ENCODE measurements at regions not wholly inside any gene's neighbourhood (a gene's known extent, or its start where the extent isn't known, plus 50 kb on each side); places are given as distances from the start of the nearest gene placed in this dataset.

DNA sequence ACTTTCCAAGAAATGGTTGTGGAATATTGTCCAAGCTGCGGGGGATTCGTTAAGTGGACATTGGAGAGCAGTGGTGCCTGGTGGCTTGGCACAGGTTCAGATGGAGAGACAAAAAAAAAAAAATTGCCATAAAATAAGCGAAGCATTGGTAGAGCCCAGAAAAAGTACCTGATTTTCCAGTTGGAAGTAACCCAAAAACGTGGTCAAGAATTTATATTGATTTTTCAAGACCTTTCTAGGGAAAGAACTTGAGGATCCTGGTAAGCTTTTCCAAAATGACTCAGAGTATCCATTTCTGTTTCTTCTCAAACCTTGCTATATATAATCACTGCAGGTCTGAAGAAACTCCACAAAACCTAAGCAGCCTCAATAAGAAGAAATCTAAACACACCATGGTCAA, 94.6 kb downstream of the ING1 start:
- no peak for DNase-seq (ENCODE audit: low read depth)
- H3K4me3 ChIP-seq (ENCODE audit: low read depth, low read length), result no peak overlapping the region
- TF ChIP-seq, protein P1, sequence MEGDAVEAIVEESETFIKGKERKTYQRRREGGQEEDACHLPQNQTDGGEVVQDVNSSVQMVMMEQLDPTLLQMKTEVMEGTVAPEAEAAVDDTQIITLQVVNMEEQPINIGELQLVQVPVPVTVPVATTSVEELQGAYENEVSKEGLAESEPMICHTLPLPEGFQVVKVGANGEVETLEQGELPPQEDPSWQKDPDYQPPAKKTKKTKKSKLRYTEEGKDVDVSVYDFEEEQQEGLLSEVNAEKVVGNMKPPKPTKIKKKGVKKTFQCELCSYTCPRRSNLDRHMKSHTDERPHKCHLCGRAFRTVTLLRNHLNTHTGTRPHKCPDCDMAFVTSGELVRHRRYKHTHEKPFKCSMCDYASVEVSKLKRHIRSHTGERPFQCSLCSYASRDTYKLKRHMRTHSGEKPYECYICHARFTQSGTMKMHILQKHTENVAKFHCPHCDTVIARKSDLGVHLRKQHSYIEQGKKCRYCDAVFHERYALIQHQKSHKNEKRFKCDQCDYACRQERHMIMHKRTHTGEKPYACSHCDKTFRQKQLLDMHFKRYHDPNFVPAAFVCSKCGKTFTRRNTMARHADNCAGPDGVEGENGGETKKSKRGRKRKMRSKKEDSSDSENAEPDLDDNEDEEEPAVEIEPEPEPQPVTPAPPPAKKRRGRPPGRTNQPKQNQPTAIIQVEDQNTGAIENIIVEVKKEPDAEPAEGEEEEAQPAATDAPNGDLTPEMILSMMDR (IDR thresholded peaks at IDR 0.05; ENCODE audit: control insufficient read depth, extremely low read depth, insufficient read depth), result no peak

DNA sequence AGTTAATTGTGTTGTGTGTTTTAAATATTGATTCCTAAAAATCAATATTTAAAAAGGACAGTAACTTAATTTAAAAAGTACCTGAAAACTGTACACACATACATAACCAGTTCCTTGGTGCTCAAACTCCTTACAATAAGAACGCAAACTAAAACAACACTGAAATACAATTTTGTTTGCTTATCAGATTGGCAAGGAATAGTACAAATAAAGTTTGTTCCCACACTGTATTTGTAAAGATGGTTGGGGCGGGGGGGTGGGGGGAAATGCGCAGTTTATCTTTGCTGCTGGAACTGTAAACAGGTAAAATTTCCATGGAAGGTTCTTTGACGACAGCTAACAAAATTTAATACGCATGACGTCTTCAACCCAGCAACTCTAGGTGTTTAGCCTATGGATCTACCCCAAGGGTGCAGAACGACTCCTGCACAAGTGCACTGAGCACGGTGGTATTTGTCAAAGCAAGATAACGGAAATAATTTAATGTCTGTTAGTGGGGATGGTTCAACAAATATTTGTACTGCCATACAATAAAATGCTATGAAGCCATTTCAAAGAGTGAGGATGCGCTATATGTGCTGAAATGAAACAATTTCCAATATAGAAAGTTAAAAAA, 96.5 kb downstream of the ING1 start:
- TF ChIP-seq, protein P1 (IDR thresholded peaks at IDR 0.05; ENCODE audit: control insufficient read depth, extremely low read depth, insufficient read depth), result no peak
- DNase-seq (ENCODE audit: low read depth), result peak; percentile 81
- no peak overlapping the region for H3K4me3 ChIP-seq (ENCODE audit: low read depth, low read length)

DNA sequence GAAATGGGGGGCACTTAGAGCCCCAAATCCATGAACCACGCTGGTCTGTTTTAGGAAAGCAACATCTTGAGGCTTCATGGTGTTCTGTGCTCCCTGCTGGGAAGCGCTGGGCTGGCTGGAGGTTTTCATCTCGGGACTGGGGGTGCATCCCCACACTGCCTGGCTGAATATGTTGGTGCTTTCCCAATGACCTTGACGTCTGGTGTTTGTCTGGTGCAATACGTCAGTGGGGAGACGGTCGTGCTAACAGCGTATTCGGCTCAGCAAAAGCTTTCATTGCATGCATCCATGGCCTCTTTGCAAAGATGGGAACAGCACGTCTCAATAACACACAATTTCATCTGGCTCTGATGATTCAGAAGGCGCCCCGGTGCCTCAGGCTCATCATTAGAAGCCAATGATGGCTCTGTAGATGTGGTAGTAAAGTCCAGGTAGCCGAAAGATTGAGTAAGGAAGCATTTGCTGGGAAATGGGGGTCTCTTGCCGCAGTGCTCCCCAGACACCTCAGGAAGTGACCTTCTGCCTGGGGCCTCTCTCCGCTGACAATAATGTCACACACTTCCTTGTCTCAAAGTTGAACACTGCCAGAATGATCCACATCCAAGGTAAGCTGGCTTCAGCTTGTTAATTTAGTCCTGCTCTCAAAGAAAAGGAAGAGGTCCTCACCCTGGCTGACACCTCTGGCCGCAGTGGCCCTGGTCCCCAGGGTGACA, 97.7 kb downstream of the ING1 start:
- TF ChIP-seq, protein P1 (IDR thresholded peaks at IDR 0.05; ENCODE audit: control insufficient read depth, extremely low read depth, insufficient read depth), result no peak
- H3K4me3 ChIP-seq (ENCODE audit: low read depth, low read length), result no peak overlapping the region
- no peak for DNase-seq (ENCODE audit: low read depth)

DNA sequence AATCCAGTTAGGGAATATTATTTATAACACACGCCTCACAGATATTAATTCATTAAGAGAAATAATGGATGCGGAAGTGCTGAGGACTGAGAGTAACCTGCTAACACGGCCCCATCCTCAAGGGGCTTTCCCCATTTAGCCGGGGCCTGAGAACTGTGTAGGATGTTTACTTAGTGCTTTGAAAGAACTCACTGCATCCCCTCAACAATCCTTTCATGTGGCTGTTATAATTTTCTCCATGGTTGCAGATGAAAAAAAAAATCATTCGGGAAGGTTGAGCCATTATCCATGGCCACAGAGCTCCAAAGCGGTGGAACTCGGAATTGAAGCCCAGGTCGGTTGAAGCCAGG, 98.2 kb downstream of the ING1 start:
- TF ChIP-seq, protein P1 (IDR thresholded peaks at IDR 0.05; ENCODE audit: control insufficient read depth, extremely low read depth, insufficient read depth), result no peak
- DNase-seq (ENCODE audit: low read depth), result no peak
- no peak overlapping the region for H3K4me3 ChIP-seq (ENCODE audit: low read depth, low read length)

DNA sequence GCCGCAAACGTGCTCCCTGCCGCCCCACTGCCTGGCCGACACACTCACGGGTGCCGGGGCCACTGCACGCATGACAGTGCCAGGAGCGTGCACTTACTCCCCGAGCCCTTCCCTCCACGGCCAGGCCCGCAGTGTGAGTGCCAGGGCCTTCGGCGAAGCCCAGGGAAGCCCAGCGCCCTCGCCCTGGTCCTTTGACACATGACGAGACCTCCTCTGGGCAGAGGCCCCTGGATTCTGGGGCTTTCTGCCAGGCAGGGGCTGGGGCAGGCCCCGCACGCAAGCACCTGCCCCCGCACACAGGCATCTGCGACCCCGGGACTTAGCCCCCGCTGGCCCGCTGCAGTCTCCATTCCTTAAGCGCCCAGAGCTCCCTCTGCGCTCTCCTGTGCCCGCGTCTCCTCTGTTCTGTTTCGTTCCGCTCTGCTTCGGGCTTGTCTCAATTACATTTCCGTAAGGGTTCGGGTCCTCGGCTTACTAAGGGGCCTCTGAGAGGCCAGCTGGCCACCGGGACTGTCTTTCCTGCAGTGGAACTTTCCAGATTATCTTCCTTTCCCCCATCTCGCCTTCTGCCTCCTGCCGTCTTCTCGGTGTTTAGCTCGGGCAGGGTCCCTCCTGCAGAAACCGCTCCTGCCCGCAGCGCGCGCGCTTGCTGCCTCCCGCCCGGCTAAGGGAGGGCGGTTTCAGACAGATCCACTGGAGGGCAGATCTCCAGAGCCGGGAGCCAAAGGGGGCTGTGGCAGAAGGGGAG, 98.8 kb downstream of the ING1 start:
- TF ChIP-seq, protein P1 (IDR thresholded peaks at IDR 0.05; ENCODE audit: control insufficient read depth, extremely low read depth, insufficient read depth), result no peak
- no peak overlapping the region for H3K4me3 ChIP-seq (ENCODE audit: low read depth, low read length)
- no peak for DNase-seq (ENCODE audit: low read depth)

DNA sequence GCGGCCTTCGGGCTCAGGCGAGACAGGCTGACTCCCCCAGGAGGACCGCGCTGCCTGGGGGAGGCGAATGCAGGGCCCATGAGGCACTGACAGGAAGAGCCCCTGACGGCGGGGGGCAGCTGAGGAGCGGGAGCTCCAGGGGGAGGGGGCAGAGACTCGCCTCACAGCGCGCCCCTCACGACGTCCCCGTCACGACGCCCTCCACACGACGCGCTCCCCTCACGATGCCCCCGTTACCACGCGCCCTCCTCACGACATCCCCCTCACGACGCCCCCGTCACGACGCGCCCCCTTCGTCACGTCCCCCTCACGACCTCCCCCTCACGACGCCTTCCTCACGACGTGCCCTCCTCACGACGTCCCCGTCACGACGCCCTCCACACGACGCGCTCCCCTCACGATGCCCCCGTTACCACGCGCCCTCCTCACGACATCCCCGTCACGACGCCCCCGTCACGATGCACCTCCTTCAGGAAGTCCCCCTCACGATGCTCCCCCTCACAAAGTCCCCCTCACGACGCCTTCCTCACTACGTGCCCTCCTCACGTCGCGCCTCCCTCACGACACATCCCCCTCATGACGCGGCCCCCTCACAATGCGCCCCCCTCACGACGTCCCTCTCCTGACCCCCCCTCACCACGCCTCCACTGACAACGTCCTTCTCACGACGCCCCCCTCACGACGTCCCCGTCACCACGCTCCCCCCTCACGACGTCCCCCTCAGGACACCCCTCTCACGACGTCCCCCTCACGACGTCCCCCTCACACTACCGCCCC, 99.6 kb downstream of the ING1 start:
- no peak overlapping the region for H3K4me3 ChIP-seq (ENCODE audit: low read depth, low read length)

More for the DNA sequence above, 99.6 kb downstream of the ING1 start:
- no peak for DNase-seq (ENCODE audit: low read depth)
- TF ChIP-seq, protein P1 (IDR thresholded peaks at IDR 0.05; ENCODE audit: control insufficient read depth, extremely low read depth, insufficient read depth), result no peak
